Astrocyte of the cerebellum (primary cell): ENCODE measurements at regions not wholly inside any gene's neighbourhood (a gene's known extent, or its start where the extent isn't known, plus 50 kb on each side); places are given as distances from the start of the nearest gene placed in this dataset.
"Not testable (repeated sequence)": the region's sequence is repeated elsewhere in the genome, so short reads cannot be mapped to it uniquely, and the experiment has no call there.

ENCODE experiments used
- DNase-seq: peaks from one replicate; pipeline ENCODE4 v3.0.0-alpha.2; 2011; ENCODE audit warnings: low read depth
- H3K4me3 ChIP-seq: 2 replicates; pipeline ENCODE4 v1.5.1; 2011; ENCODE audit warnings: mild to moderate bottlenecking, low read depth, low read length, moderate library complexity
- CTCF ChIP-seq: IDR thresholded peaks from 2 replicates; pipeline ENCODE4 v1.5.1; 2012; ENCODE audit warnings: low read length, low read depth, moderate library complexity, mild to moderate bottlenecking; ENCODE audit errors: missing control alignments
- in situ Hi-C: cut with HindIII; loops from 2 replicates; pipeline ENCODE4 v1.10.0; 2017; ENCODE audit warnings: low sequenced_read_pairs

- TF ChIP-seq CTCF: no peak
- in situ Hi-C loops: no loop called here
- DNase-seq: no peak
- H3K4me3 ChIP-seq: no peak overlapping the region
These were observed 147.5 kb downstream of the IPO8 start for GRCh38 chr12:30548203-30548602.

GRCh38 chr12:30546121-30546520, 149.5 kb downstream of the IPO8 start:
- TF ChIP-seq CTCF: no peak
- DNase-seq: no peak
- in situ Hi-C loops: no loop called here

GRCh38 chr12:30544704-30545103, 151.0 kb downstream of the IPO8 start:
- in situ Hi-C loops, H3K4me3 ChIP-seq, DNase-seq: not testable (repeated sequence)

More at GRCh38 chr12:30546121-30546520, 149.5 kb downstream of the IPO8 start:
- no peak overlapping the region for H3K4me3 ChIP-seq

GRCh38 chr12:30537228-30537627, 158.4 kb downstream of the IPO8 start:
- in situ Hi-C loops: no loop called here
- TF ChIP-seq CTCF: no peak
- DNase-seq: no peak
- H3K4me3 ChIP-seq: no peak overlapping the region

GRCh38 chr12:30533558-30534265, 162.0 kb downstream of the IPO8 start:
- TF ChIP-seq CTCF: no peak
- no peak for DNase-seq
- no peak overlapping the region for H3K4me3 ChIP-seq
- in situ Hi-C loops: no loop called here

- no peak for DNase-seq
- in situ Hi-C loops: no loop called here
- no peak for TF ChIP-seq CTCF
- no peak overlapping the region for H3K4me3 ChIP-seq
These were observed 163.7 kb downstream of the IPO8 start for GRCh38 chr12:30531731-30532678.
